ENCODE measurements at regions not wholly inside any gene's neighbourhood (a gene's known extent, or its start where the extent isn't known, plus 50 kb on each side); places are given as distances from the start of the nearest gene placed in this dataset.

DNA sequence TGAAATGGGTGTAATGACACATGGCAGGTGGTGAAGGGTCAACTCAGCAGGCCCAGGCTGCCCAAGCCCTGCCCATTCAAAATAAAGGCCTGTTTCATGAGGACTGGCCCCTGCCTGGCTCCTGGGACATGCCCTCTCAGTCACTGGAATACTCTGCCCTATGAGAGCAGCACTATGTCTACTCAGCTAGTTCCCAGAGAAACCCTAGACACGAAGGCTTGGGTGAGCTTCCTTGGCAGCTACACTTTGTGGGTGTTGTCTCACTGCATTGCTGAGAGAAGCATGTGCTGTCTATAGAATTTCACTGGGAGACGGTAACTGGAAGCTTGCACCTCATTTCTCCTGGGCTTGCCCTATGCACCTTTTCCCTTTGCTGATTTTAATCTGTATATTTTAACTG lies 752.8 kb downstream of the LIG4 start (continued):
- TF ChIP-seq, protein P1, sequence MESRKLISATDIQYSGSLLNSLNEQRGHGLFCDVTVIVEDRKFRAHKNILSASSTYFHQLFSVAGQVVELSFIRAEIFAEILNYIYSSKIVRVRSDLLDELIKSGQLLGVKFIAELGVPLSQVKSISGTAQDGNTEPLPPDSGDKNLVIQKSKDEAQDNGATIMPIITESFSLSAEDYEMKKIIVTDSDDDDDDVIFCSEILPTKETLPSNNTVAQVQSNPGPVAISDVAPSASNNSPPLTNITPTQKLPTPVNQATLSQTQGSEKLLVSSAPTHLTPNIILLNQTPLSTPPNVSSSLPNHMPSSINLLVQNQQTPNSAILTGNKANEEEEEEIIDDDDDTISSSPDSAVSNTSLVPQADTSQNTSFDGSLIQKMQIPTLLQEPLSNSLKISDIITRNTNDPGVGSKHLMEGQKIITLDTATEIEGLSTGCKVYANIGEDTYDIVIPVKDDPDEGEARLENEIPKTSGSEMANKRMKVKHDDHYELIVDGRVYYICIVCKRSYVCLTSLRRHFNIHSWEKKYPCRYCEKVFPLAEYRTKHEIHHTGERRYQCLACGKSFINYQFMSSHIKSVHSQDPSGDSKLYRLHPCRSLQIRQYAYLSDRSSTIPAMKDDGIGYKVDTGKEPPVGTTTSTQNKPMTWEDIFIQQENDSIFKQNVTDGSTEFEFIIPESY (IDR thresholded peaks at IDR 0.05; ENCODE audit: borderline replicate concordance, low read depth) = no peak
- TF ChIP-seq EP300 (IDR thresholded peaks at IDR 0.05; ENCODE audit: borderline replicate concordance in 1 of 2, low read depth in 1 of 2, low read length in 1 of 2) (no peak), NFIC (IDR thresholded peaks at IDR 0.05; ENCODE audit: borderline replicate concordance) (no peak), CHD2 (IDR thresholded peaks at IDR 0.05; ENCODE audit: low read length, partially characterized antibody) (no peak), MXI1 (IDR thresholded peaks at IDR 0.05; ENCODE audit: low read depth, low read length) (no peak), SIN3A (IDR thresholded peaks at IDR 0.05; ENCODE audit: borderline replicate concordance, low read depth, low read length) (no peak)
- TF ChIP-seq, protein P2, sequence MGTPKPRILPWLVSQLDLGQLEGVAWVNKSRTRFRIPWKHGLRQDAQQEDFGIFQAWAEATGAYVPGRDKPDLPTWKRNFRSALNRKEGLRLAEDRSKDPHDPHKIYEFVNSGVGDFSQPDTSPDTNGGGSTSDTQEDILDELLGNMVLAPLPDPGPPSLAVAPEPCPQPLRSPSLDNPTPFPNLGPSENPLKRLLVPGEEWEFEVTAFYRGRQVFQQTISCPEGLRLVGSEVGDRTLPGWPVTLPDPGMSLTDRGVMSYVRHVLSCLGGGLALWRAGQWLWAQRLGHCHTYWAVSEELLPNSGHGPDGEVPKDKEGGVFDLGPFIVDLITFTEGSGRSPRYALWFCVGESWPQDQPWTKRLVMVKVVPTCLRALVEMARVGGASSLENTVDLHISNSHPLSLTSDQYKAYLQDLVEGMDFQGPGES (IDR thresholded peaks at IDR 0.05; ENCODE audit: low read depth, low read length) = no peak
- TF ChIP-seq, protein P3, sequence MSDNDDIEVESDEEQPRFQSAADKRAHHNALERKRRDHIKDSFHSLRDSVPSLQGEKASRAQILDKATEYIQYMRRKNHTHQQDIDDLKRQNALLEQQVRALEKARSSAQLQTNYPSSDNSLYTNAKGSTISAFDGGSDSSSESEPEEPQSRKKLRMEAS (IDR thresholded peaks at IDR 0.05; ENCODE audit: low read depth) = no peak

DNA sequence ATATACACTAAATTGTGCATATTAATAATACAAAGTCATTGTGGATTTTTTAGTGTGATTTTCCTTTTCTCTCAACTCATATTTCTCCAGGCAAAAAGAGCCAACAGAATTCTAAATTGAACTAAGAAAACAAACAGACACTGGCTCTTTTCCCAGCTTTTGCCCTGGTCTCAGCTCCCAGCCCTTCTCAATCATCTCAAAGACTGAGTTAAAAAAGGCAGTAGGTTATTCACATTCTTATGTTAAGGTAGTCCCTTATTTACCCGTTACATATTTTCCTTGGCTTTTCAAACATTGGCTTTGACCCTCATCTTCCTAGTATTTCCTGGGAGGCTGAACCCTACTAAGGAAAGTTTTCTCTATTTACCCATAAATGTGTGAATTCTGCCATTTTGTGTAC lies 753.6 kb downstream of the LIG4 start:
- Histone ChIP-seq H3K4me1 (ENCODE audit: control insufficient read depth in 1 of 2, insufficient read depth in 2 of 2, low read depth in 1 of 2, low read length in 1 of 2) (peaks cover 4 to 34% of the 10 kb centered on the region in 2 experiments; a peak in 3 of 4 replicates), H4K20me1 (ENCODE audit: insufficient read depth) (no peaks in the 10 kb centered on the region), H3K4me3 (ENCODE audit: low read depth in 2 of 2, low read length in 1 of 2) (no peak overlapping the region), H3K27ac (ENCODE audit: low read depth in 2 of 2, low read length in 1 of 2) (peak overlapping the region in 1 of 2 experiments; percentile 57; a peak in 2 of 4 replicates), H3K9me2 (no peaks in the 10 kb centered on the region), H3K36me3 (replicated peaks in 1 of 2; ENCODE audit: control insufficient read depth in 1 of 2, insufficient read depth in 2 of 2, low read length in 1 of 2) (no peaks in the 10 kb centered on the region), H3K27me3 (ENCODE audit: insufficient read depth) (no peaks in the 10 kb centered on the region), H3F3A (replicated peaks; ENCODE audit: insufficient read depth) (peaks cover 13% of the 10 kb centered on the region), H3K9ac (no peak overlapping the region), H2AFZ (ENCODE audit: low read depth) (no peak overlapping the region), H3K9me3 (no peaks in the 10 kb centered on the region), H3K79me2 (ENCODE audit: insufficient read depth) (peaks cover 23% of the 10 kb centered on the region; the same call in 1 of the 2 replicates), H3K4me2 (peak overlapping the region; percentile 44)
- ChIA-PET POLR2A (no interaction called here), CTCF (no interaction called here)
- DNase-seq = no peak
- TF ChIP-seq NFIC (IDR thresholded peaks at IDR 0.05; ENCODE audit: borderline replicate concordance) (peak; percentile 20; the same call in 1 of the 2 replicates), TCF12 (IDR thresholded peaks at IDR 0.05) (peak; percentile 17; the same call in 1 of the 2 replicates), EZH2phosphoT487 (IDR thresholded peaks at IDR 0.05; ENCODE audit: borderline replicate concordance, low read depth) (no peak), TAF1 (IDR thresholded peaks at IDR 0.05; ENCODE audit: borderline replicate concordance, low read depth, low read length) (no peak)
- TF ChIP-seq, protein P4, sequence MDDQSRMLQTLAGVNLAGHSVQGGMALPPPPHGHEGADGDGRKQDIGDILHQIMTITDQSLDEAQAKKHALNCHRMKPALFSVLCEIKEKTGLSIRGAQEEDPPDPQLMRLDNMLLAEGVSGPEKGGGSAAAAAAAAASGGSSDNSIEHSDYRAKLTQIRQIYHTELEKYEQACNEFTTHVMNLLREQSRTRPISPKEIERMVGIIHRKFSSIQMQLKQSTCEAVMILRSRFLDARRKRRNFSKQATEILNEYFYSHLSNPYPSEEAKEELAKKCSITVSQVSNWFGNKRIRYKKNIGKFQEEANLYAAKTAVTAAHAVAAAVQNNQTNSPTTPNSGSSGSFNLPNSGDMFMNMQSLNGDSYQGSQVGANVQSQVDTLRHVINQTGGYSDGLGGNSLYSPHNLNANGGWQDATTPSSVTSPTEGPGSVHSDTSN (IDR thresholded peaks at IDR 0.05) = 0 out of 2 replicates have a peak, but pooled peaks have one; percentile 5
- TF ChIP-seq, protein P5, sequence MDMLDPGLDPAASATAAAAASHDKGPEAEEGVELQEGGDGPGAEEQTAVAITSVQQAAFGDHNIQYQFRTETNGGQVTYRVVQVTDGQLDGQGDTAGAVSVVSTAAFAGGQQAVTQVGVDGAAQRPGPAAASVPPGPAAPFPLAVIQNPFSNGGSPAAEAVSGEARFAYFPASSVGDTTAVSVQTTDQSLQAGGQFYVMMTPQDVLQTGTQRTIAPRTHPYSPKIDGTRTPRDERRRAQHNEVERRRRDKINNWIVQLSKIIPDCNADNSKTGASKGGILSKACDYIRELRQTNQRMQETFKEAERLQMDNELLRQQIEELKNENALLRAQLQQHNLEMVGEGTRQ (IDR thresholded peaks at IDR 0.05; ENCODE audit: borderline replicate concordance, low read depth, low read length) = no peak
- WGBS (ENCODE audit: low lambda C conversion rate) = 92% methylated on average over 1 of the region's 1 CpG
